NCI-H1417 (cell line): ENCODE measurements at regions not wholly inside any gene's neighbourhood (a gene's known extent, or its start where the extent isn't known, plus 50 kb on each side); places are given as distances from the start of the nearest gene placed in this dataset.

ENCODE experiments used
- DNase-seq, 3 experiments: peaks; one replicate each; lab custom pipeline; 2025; lab: John Stamatoyannopoulos, UW

DNA sequence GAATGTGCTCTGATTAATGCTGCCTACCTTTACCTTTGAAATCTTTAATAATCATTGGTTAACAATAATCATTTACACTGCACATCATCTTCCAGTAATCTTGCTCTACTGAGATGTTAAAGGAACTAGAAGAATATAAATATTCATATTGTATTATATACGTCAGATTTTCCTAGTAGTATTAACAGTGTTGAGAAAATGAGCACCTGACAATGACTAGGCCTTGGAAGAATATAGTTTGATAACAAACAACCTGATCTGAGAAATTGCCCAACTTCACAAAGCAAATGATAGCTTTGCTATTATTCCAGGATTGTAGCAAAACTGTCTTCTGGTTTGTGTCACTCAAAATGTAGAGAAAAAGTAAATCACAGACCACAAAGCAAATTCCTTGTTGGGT is 467.1 kb downstream of the NOVA1 start:
- no peak for DNase-seq

DNA sequence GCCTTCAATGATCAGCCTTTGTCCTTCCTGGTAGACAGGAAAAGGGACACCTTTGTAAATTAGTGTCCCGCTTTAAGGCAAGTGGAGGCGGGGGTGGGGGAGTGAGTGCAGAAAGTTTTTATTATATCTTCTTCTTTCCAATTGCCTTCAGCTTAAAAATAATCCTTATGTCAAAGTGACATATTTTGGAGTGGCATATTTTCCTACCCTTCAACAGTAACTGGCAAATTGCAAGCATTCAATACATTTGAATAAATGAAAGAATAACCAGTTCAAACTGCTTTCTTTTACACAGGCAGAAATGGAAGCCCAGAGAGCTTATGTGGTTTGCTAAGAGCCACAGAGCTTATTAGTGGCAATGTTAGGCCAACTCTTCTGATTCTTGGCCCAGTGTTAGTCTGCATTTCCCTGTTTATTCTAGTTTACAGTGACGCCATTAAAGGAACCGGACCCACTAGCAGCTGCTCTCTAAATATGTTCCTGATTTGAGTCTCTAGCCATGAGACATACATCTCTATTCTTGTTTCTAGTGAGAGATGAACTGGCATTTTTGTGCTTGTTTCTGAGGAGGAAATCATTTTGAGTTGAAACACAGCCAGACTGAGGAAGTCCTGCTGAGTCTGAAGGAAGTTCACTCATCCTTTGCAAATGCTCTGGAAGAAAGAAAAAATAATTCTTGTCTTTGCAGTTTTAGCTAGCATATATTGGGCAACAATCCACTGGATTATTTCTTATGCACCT is 468.7 kb downstream of the NOVA1 start:
- no peak for DNase-seq

DNA sequence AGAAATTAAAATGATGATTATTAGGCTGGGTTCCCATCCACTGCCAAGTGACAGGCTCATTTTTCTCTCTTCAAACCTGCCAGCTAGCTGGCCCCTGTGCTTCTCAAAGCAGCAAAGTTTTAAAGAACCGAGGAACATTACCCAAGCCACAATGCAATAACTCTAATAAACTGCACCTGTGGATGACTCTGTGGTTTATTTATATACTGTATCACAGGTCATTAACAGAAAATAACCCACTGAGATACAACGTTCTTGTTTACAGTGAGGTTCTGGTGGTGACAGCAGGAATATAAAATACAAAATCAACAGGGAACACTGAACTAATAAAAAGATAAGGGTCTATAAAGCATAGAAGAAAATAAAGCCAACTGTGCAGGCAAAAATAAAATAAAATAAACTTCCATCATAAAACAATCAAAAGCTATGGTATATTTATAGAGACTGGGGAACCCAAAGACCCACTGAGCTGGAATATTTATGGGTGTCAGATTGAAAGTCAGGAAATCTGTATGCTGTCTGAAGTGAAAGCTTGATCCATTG is 472.9 kb downstream of the NOVA1 start:
- peak in 1 of 3 experiments; percentile 71 for DNase-seq

DNA sequence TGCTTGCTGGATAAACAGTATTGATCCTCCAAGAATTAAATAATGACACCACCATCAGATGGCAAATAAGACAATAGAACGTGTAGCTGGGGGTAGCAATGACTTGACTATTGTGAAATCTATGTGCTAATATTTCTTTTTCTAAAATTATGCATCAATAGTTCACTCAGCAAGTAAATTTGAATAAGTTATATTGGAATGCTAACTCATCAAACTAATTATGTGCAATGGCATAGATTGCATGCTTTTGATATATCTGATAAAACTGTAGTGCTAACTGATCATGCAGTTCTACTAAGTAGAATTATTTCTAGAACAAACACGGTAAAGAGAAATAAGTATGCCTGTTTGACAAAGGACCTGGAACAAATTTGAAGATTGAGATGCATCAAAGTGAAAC is 474.4 kb downstream of the NOVA1 start:
- DNase-seq = no peak

DNA sequence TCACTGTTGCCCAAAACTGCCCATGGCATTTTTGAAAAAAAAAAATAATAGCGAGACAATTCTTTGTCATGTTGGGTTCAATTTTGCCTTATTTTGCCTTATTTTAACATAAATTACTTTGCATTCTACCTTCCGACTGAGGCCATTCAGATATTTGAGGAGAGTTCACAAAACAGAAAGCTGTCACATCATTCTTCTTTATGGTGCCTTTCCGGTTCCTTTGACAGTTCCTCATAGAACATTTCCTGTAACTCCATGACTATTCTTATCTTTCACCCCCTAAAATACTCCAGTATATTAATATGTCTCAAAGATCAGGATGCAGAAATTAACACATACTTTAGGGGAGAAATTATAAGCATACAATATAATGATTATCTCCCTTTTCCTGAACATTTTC is 476.7 kb downstream of the NOVA1 start:
- no peak for DNase-seq

DNA sequence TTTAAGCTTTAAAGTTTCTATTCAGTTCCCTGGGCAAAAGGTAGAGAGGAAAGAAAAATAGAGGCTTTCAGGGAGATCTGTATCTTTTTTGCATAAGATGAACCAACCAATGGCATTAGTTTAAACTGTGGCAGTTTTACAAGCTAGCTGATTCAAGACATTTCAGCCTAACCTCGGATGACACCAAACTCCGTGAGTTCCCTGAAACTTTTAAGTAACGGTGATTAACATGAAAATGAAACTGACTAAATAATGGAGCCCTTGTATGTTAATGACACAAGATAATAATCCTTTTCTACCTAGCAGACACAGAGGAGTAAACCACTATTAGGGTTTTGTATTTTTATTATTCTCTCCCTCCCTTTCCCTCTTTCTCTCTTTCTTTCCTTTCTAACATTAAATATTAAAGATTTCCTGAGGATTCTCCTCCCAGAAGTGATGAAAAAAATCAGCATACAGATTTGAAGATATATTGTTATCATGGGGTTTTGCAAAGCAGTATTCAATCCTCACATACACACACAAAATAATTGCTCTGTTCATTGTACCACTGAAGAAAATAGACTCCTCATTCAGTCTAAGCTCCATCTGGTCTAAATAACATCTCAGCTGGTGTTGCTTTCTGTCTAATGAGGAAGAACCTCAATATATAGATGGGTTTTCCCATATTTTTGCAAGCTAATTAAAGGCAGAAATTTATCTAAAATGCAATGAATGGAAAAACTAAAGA is 483.8 kb downstream of the NOVA1 start:
- no peak for DNase-seq

DNA sequence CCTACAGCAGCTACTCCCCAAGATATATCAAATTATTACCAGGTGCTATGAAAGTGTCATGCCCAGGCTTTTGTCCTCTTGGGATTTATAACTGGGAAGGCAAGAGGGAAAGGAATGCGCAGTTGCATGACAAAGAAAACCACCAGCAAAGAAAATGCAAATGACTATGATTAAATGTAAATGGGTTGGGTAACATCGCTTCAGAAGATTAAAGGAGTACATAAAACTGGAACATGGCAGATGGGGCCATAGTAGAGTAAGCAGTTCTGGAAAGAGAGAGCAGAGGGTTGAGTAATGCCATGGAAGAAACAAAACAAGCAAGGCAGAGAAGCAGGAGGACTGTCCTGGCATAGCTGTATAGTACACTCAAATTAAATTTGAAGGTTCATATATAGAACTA is 493.1 kb downstream of the NOVA1 start:
- no peak for DNase-seq

DNA sequence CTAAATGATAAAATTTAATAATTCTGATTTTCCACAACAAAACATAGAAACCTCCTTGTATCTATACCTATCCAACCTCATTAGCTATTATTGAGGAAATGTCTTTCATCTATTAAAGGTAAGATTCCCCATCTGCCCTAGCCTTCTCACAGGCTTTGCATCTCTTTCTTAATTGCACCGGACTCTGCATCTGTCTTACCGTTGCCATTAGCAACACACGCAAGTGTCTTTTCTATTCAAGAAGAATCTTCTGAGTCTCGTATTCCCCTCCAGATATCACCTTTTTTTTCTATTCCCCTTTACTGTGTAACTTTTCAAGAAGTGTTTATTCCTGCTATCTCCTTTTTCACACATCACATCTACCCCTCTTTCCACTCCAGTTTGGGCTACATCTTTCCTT is 500.0 kb downstream of the NOVA1 start:
- peak in 1 of 3 experiments; percentile 19 for DNase-seq

DNA sequence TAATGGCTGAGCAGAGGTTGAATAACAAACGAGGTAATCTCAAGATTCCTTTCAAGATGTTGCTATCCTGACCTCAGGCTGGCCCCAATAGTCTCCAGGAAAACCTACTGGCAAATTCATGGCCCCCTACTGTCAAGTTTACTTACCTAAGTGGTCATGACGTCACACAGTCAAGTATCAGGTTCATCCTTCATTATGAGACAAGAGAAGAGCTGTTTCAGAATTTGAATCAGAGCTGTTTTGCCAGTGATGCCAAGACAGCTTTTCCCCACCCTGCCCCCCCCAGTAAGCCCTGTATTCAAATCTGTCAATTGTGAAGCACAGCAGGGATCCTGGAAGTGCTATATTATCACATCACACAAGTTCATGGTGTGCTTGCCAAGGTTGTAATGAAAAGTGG is 509.6 kb downstream of the NOVA1 start:
- DNase-seq = peak in 2 of 3 experiments; percentile 11 to 50

DNA sequence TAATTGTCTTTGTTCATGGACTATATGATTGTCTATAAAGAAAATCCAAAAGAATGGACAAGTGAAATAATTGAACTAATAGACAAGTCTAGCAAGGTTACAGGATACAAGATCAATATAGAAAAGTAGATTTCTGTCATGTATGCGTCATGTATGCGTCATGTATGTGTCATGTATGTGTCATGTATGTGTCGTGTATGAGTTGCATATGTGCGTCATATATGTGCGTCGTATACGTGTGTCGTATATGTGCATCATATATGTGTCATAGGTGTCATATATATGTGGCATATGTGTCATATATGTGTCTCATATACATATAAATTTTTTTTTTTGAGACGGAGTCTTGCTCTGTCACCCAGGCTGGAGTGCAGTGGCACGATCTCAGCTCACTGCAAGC is 516.8 kb downstream of the NOVA1 start:
- DNase-seq = no peak

DNA sequence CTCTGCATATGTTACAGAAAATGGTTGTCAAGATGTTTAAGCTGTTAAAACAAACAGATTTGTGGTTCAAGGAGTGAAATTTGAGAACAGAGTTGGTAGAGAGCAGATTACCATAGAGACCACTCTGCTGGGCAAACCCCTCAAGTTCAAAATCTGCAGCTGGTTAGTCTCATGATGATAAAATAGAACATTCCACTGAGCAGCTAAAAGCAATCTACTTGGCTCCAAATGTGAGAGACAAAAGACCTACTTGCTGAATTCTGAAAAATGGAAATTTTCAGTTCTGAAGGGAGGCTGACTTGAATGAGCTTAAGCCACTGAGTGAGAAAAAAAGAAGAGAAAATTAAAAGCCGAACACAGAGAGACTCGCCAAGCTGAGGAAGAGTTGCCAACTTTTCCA is 519.3 kb downstream of the NOVA1 start:
- DNase-seq = peak; percentile 24 to 68 (median 58)

DNA sequence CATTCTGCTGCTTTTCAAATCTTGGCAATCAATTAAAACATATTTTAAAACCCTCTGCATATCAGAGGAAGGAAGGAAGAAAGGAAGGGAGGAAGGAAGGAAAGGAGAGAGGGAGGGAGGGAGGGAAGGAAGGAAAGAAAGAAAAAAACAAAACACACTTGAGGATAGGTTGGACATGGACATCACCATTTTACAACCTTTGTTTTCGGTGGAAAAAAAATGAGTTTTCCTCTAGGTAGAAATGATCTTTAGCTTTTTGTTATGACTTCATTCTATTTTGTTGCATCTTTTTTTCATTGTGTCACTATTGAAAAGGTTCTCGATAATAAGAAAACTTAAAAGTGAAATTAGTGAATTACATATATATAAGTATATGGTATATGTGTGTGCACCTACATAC is 522.9 kb downstream of the NOVA1 start:
- no peak for DNase-seq

DNA sequence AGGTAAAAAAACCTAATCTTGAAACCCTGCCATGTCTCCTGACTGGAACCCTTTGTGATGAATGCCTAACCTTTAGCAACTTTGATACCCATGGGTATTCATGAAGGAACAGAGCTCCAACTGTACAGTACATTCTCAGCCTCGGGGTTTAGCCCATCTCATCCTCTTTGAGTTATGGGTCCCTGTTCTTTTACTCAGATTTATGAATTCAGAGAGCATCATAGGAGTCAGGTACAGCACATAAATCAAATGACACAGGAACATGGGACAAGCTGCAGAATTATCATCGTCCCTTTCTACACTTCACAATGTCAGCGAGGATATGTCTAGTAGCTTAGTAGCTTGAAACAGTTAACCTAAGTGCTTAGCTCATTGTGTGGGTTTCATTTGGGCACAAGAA is 527.4 kb downstream of the NOVA1 start:
- DNase-seq = no peak

DNA sequence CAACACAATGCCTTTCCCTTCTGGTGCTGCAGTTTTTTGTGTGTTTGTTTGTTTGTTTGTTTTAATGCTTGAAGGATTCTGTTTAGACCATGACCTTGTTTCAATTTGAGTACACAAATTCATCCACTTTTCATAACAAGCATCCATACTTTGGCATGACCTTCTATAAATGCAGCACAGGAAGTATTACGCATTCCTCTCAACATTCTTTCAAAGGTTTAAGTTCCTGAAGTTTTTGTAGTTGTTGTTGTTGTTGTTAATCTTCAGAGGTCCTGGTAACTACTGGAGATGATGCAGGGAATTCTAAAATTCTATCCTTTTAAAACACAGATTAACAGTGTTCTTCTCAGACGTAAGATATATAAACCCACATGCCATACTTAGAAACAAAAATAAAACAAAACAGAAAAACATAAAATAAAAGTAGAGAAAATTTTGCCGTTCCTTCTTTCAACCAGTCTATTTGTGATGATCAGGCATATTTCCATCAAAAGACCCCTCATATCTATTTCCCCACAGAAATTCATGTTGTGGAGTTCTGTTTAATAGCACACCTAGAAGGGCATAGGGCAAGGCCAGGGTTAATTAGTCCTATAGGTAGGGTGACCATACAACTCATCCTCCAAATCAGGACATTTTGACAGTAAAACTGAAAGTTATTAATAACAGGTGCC is 529.9 kb downstream of the NOVA1 start:
- DNase-seq = no peak

DNA sequence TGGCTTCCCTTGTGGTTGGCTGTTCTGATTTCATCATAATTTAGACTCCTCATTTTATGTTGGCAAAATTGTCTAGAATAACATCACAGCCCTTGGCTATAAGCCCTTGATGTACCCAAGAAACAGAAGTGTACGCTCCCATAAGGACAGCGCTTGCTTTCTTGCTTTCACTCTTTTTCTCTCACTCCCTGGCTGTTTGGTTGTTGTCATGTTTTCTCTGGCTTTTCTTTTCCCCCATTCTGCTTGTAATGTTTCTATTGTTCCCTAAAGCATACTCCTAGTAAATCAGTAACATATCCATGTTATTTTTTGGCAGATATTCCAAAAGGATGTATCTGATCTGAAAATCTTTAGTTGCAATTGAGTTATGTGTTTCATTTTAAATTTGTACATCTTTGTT is 530.5 kb downstream of the NOVA1 start:
- no peak for DNase-seq

DNA sequence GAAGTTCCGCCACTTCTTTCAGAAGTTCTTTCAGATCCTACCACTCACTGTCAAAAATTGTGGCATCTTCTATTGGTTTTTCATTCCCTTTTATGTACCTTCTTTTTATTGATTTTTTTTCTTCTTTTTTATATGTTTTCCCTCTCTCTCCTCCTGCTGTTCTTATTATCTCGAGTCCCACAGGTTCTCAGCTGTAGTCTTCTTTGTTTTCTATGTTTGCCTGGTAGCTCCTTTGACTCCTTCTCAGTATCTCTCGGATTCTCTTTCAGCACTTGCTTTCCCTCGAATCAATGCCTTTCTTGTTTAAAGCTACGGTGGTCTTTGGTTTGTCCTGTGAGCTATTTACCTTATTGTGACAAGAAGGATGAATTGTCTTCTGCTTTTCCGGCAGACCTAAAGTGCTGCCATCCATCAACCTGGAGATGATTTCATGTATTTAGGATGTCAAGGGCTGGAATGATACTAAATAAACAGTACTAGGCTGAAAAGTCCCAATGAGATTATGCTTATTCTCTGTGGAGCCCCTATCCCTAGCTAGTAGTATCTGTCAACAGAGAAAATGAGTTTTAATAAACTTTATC is 541.7 kb downstream of the NOVA1 start:
- peak in 2 of 3 experiments; percentile 30 to 42 for DNase-seq

DNA sequence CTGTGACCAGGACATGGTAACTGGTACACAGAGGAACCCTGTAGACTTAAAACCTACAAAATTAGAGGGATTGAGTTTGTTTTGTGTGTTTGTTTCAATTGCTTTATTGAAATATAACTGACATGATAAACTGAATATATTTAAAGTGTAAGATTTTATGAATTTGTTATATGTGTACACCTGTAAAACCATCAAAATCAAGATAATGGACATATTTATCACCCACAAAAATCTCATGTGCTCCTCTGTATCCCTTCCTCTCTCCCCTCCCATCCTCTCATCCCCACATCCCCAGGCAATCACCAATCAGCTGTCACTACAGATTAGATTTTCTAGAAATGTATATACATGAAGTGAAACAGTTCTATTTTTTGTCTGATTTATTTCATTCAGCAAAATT is 565.5 kb downstream of the NOVA1 start:
- no peak for DNase-seq

DNA sequence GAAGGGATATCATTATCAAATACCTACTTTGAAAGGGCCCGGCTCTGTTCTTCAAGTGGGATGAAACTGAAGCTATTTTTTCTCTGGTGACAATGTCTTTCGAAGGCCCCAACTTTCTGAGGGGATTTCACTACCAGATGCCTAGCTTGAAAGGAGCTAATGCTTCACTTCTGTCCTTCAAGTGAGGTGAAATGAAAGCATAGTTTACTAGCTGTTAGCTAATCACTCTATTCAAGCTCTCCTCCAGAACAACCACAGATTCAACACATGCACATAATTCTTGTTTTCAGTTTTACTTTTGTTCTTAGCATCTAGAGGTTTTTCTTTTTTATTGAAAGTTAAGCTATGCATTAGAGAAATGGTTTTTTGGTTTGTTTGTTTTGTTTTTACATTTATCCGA is 571.4 kb downstream of the NOVA1 start:
- no peak for DNase-seq

DNA sequence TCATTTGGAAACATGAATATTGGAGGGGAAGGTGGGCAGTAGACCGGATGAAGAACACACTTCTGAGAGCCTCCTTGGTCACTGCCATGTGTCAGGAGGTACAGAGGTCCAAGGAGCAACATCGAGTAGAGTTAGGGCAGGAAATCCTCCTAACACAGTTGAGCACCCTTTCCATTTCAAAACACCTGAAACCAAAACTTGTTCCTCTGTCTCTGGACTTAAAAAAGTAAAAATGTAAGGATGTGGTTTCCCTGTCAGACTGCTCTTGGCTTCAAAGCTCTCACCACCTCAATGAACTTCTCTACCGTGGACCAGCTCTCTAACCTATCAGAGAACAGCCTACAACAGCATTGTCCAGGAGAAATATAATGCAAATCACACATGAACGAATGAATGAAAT is 573.9 kb downstream of the NOVA1 start:
- DNase-seq = no peak

DNA sequence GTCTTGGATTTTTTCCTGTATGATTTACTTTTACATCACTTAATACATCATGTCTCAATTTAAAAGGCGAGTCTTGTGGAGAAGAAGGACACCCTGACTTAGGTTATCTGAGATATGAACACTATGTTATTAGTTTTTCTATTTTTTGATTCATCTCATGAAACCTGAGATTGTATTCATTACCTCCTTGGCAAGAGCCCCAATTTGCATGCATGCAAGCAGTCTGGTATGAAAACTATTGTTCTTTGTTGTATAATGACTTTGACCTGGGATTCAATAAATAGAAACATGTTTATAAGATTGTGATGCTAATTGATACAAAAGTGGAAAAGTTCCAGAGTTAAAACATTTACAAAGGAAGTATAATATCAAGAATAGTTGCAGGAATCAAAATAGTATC is 576.1 kb downstream of the NOVA1 start:
- DNase-seq = no peak

DNA sequence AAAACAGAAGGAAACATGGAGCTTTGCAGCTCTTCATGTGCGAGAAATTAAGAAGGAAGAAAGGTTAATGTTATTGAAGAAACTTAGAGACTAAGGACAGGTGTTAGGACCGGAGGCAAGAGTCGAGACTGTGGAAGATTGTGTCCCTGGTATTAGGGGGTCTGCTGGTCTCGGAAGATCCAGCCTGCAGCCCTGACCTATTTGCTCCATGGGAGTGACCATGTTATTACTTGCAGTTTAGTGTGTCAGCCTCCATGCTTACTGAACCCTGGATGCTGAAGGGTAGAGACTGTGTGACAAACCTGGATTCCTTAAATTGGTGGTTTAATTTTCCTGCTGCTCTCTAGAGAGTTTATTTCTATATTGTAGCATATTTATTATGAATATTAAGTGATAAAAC is 580.6 kb downstream of the NOVA1 start:
- no peak for DNase-seq

DNA sequence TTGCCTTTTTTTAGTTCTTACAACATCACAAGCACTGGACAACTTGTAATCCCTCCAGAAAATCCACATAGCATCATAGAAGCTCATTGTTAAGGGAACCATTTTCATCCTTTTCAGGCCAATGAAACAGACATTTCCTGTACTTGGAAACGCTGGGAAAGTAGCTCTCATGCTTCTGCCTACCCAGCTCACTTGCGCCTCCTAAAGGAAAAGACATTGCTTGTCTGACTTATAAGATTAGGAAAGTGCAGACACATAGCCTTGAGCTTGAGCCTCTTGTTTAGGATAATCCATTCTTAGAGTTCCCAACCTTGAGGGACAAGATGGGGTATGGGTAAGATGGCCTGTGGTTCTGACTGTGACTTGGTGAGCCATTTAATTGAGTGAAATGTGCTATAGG is 589.5 kb downstream of the NOVA1 start:
- DNase-seq = peak in 1 of 3 experiments; percentile 35

DNA sequence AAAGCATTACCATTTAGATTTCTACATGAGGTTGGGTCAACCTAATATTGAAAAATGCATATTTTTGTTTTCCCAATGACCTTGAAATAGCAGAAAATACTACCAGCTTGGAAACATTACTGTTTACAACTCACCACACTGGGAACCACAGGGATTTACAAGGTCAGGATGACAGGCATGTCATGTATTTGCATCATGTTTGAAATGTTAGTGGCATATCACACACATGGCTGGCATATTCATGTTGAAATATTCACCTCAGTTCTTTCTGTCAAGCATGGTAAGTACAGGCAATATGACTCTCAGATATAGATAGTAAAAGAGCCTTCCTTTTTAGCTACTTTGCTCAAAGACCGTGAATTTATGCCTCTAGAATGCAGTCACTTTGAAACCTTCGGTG is 593.5 kb downstream of the NOVA1 start:
- DNase-seq = no peak
